ENCODE measurements at regions not wholly inside any gene's neighbourhood (a gene's known extent, or its start where the extent isn't known, plus 50 kb on each side); places are given as distances from the start of the nearest gene placed in this dataset.
"Not testable (repeated sequence)": the region's sequence is repeated elsewhere in the genome, so short reads cannot be mapped to it uniquely, and the experiment has no call there.

DNA sequence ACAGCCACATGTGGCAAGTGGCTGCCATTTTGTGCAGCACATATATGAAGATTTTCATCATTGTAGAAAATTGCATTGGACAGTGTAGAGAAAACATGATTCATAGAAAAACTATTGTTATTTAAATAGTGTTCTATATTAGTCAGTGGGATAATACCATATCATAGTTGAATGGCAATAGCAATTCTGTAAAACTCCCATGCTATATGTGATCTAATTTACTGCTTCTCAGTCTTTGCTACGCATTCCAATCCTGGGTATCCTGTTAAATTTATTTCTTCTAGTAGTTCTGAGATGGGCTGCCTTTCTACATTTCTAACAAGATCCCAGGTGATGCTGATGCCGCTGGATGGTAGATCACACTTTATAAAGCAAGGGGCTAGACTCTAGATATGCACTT lies 117.5 kb upstream of the FBXO28 start:
- H3K27me3 ChIP-seq (replicated peaks; ENCODE audit: insufficient read depth, low read depth, low read length, poor library complexity); H3K27ac ChIP-seq (ENCODE audit: low read depth, low read length, poor library complexity, severe bottlenecking); DNase-seq (ENCODE audit: low spot score); H3K9me3 ChIP-seq (ENCODE audit: low read depth, low read length, poor library complexity, severe bottlenecking); CTCF ChIA-PET; H3K4me1 ChIP-seq (ENCODE audit: insufficient read depth, low read length, poor library complexity, severe bottlenecking); BruUV-seq (replicated peaks); H3K36me3 ChIP-seq (ENCODE audit: insufficient read depth, low read length, poor library complexity, severe bottlenecking); H3K4me3 ChIP-seq (ENCODE audit: low read depth, low read length, poor library complexity, severe bottlenecking); POLR2A ChIA-PET (ENCODE audit: low non-redundant PET): not testable (repeated sequence)
- intact Hi-C loops (cut with micrococcal nuclease; ENCODE audit: unreplicated experiment): loop anchor here (10.0 kb wide), 1 partner anchor 108 kb away; no protein-coding TSS in a partner anchor

DNA sequence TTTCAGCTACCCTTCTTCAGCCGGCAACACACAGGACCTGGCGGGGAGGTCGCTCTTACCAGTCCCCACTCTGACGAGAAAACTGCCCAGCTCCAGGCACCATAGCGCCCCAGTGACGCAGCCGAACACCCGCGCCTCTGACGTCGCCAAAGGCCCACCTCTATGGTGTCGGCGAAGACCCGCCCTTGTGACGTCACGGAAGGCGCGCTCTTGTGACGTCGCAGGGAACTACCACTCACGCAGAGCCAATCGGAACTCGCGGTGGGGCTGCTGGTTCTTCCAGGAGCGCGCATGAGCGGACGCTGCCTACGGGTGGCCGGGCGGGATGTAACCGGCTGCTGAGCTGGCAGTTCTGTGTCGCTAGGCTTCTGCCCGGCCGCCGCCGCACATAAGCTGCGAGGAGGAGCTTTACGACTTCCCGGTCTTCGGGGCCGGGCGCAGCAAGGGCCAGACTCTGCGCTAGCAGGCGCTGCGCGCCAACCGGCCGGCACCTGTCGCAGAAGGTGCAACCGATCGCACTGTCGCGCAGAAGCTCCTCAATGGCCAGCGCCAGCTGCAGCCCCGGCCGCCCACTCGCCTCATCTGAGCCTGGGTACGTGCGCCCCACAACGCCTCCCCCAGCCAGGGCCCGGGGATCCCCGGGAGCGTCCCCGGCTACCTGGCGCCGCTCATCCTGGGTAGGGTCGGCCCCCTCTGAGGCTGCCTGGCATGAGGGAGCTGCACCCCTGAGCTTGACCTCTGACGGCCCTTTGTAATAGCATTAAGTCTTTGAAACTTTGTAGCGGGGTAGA lies 121.3 kb upstream of the FBXO28 start:
- POLR2A ChIA-PET (ENCODE audit: low non-redundant PET); H3K9me3 ChIP-seq (ENCODE audit: low read depth, low read length, poor library complexity, severe bottlenecking); H3K36me3 ChIP-seq (ENCODE audit: insufficient read depth, low read length, poor library complexity, severe bottlenecking); H3K4me1 ChIP-seq (ENCODE audit: insufficient read depth, low read length, poor library complexity, severe bottlenecking); H3K27me3 ChIP-seq (replicated peaks; ENCODE audit: insufficient read depth, low read depth, low read length, poor library complexity); CTCF ChIA-PET: not testable (repeated sequence)
- DNase-seq (ENCODE audit: low spot score): peak; percentile 99
- TSS peak; percentile 42 for BruUV-seq (replicated peaks)
- Histone ChIP-seq H3K4me3 (ENCODE audit: low read depth, low read length, poor library complexity, severe bottlenecking) (peak overlapping the region; percentile 60), H3K27ac (ENCODE audit: low read depth, low read length, poor library complexity, severe bottlenecking) (peak overlapping the region; percentile 89)
- intact Hi-C loops (cut with micrococcal nuclease; ENCODE audit: unreplicated experiment): loop anchor here (10.0 kb wide), 1 partner anchor 112 kb away; no protein-coding TSS in a partner anchor

DNA sequence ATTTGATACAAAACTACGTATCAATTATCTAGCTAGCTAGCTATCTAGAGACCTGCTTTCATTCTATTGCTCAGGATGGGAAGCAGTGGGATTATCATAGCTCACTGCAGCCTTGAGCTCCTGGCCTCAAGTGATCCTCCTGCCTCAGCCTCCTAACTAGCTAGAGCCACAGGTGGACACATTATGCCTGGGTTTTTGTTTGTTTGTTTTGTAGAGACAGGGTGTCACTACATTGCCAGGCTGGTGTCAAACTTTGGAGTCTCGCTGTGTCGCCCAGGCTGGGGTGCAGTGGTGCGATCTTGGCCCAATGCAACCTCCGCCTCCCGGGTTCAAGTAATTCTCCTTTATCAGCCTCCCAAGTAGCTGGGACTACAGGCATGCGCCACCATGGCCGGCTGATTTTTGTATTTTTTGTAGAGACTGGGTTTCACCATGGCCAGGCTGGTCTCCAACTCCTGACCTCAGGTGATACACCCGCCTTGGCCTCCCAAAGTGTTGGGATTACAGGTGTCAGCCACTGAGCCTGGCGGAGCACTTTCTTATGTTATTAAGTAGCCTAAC lies 122.5 kb upstream of the FBXO28 start:
- DNase-seq (ENCODE audit: low spot score); H3K4me3 ChIP-seq (ENCODE audit: low read depth, low read length, poor library complexity, severe bottlenecking); H3K27ac ChIP-seq (ENCODE audit: low read depth, low read length, poor library complexity, severe bottlenecking); H3K9me3 ChIP-seq (ENCODE audit: low read depth, low read length, poor library complexity, severe bottlenecking); H3K36me3 ChIP-seq (ENCODE audit: insufficient read depth, low read length, poor library complexity, severe bottlenecking); H3K4me1 ChIP-seq (ENCODE audit: insufficient read depth, low read length, poor library complexity, severe bottlenecking); BruUV-seq (replicated peaks); H3K27me3 ChIP-seq (replicated peaks; ENCODE audit: insufficient read depth, low read depth, low read length, poor library complexity); CTCF ChIA-PET; POLR2A ChIA-PET (ENCODE audit: low non-redundant PET): not testable (repeated sequence)
- intact Hi-C loops (cut with micrococcal nuclease; ENCODE audit: unreplicated experiment): loop anchor here (10.0 kb wide), 1 partner anchor 113 kb away; no protein-coding TSS in a partner anchor

DNA sequence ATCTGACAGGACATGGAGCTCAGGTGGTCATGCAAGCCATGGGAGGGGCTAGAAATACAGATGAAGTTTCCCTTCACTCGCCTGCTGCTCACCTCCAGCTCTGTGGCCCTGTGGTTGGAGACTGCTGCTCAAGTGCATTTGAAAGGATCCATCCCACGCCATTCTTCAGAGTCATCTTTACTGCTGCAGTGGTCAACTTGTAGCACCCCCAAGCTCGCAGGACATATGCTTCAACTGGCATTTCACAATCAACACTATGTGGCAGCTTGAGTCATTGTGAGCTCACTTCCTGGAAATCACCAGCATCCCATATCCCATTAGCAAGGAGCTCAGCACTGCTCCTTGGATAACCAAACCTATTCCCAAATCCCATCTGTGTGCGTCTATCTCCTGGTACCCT lies 116.2 kb upstream of the TP53BP2 start:
- CTCF ChIA-PET; H3K9me3 ChIP-seq (ENCODE audit: low read depth, low read length, poor library complexity, severe bottlenecking); BruUV-seq (replicated peaks); DNase-seq (ENCODE audit: low spot score); H3K4me3 ChIP-seq (ENCODE audit: low read depth, low read length, poor library complexity, severe bottlenecking); H3K27ac ChIP-seq (ENCODE audit: low read depth, low read length, poor library complexity, severe bottlenecking); H3K36me3 ChIP-seq (ENCODE audit: insufficient read depth, low read length, poor library complexity, severe bottlenecking); H3K27me3 ChIP-seq (replicated peaks; ENCODE audit: insufficient read depth, low read depth, low read length, poor library complexity); POLR2A ChIA-PET (ENCODE audit: low non-redundant PET); H3K4me1 ChIP-seq (ENCODE audit: insufficient read depth, low read length, poor library complexity, severe bottlenecking); intact Hi-C loops (cut with micrococcal nuclease; ENCODE audit: unreplicated experiment): not testable (repeated sequence)

DNA sequence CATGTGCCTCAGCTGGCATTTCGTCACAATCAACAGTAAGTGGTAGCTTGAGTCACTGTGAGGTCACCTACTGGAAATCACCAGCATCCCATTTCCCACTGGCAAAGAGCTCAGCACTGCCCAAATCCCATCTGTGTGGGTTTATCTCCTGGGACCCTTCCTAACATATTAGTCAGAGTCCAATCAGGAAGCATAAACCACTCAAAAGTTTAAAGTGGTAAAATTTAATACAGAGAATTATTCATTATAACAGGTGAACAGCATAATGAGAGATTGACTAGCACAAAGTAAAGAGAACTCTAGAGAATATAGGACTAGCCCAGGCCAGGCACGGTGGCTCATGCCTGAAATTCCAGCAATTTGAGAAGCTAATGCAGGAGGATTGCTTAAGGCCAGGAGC lies 107.1 kb upstream of the TP53BP2 start:
- H3K4me1 ChIP-seq (ENCODE audit: insufficient read depth, low read length, poor library complexity, severe bottlenecking); H3K27me3 ChIP-seq (replicated peaks; ENCODE audit: insufficient read depth, low read depth, low read length, poor library complexity); H3K27ac ChIP-seq (ENCODE audit: low read depth, low read length, poor library complexity, severe bottlenecking); H3K36me3 ChIP-seq (ENCODE audit: insufficient read depth, low read length, poor library complexity, severe bottlenecking); POLR2A ChIA-PET (ENCODE audit: low non-redundant PET); BruUV-seq (replicated peaks); H3K9me3 ChIP-seq (ENCODE audit: low read depth, low read length, poor library complexity, severe bottlenecking); intact Hi-C loops (cut with micrococcal nuclease; ENCODE audit: unreplicated experiment); CTCF ChIA-PET; DNase-seq (ENCODE audit: low spot score); H3K4me3 ChIP-seq (ENCODE audit: low read depth, low read length, poor library complexity, severe bottlenecking): not testable (repeated sequence)

DNA sequence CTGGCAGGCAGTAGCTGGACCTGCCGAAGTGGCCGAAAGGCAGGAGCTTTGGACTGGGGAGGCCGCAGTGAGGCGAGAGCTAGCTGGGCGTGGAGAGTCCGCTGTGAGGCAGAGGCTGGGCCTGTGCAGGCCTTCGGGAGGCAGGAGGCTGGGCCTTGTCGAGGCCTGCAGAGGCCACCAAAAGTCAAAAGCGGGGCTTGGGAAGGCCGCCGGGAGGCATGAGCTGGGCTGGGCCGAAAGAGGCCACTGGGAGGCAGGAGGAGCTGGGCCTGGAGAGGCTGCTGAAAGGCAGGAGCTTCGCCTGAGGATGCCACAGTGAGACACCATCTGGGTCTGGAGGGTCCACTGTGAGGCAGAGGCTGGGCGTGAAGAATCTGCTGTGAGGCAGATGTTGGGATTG lies 105.8 kb upstream of the TP53BP2 start:
- H3K27me3 ChIP-seq (replicated peaks; ENCODE audit: insufficient read depth, low read depth, low read length, poor library complexity); H3K27ac ChIP-seq (ENCODE audit: low read depth, low read length, poor library complexity, severe bottlenecking); DNase-seq (ENCODE audit: low spot score); H3K4me1 ChIP-seq (ENCODE audit: insufficient read depth, low read length, poor library complexity, severe bottlenecking); H3K4me3 ChIP-seq (ENCODE audit: low read depth, low read length, poor library complexity, severe bottlenecking); CTCF ChIA-PET; POLR2A ChIA-PET (ENCODE audit: low non-redundant PET); intact Hi-C loops (cut with micrococcal nuclease; ENCODE audit: unreplicated experiment); H3K9me3 ChIP-seq (ENCODE audit: low read depth, low read length, poor library complexity, severe bottlenecking); H3K36me3 ChIP-seq (ENCODE audit: insufficient read depth, low read length, poor library complexity, severe bottlenecking); BruUV-seq (replicated peaks): not testable (repeated sequence)

DNA sequence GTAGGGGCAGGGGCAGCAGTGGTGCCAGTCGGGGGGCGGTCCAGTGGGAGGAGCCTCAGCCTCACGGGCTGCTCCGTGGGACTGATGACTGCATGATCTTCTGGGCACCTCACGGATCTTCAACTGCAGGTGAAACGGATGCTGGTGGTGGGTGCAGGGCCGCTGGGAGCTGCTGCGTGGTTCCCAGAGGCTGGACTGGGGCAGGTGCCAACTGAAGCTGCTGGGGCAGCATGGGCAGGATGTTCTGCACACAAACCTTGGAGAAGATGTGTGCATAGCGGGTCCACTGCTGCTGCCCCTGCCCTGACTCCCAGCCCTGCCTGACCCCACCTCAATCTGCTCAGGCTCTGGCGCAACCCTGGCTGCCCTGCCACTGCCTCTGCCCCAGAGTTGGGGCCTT lies 104.2 kb upstream of the TP53BP2 start:
- H3K27me3 ChIP-seq (replicated peaks; ENCODE audit: insufficient read depth, low read depth, low read length, poor library complexity); POLR2A ChIA-PET (ENCODE audit: low non-redundant PET); CTCF ChIA-PET; H3K4me1 ChIP-seq (ENCODE audit: insufficient read depth, low read length, poor library complexity, severe bottlenecking); BruUV-seq (replicated peaks); H3K9me3 ChIP-seq (ENCODE audit: low read depth, low read length, poor library complexity, severe bottlenecking); H3K27ac ChIP-seq (ENCODE audit: low read depth, low read length, poor library complexity, severe bottlenecking); H3K36me3 ChIP-seq (ENCODE audit: insufficient read depth, low read length, poor library complexity, severe bottlenecking); H3K4me3 ChIP-seq (ENCODE audit: low read depth, low read length, poor library complexity, severe bottlenecking); intact Hi-C loops (cut with micrococcal nuclease; ENCODE audit: unreplicated experiment); DNase-seq (ENCODE audit: low spot score): not testable (repeated sequence)

DNA sequence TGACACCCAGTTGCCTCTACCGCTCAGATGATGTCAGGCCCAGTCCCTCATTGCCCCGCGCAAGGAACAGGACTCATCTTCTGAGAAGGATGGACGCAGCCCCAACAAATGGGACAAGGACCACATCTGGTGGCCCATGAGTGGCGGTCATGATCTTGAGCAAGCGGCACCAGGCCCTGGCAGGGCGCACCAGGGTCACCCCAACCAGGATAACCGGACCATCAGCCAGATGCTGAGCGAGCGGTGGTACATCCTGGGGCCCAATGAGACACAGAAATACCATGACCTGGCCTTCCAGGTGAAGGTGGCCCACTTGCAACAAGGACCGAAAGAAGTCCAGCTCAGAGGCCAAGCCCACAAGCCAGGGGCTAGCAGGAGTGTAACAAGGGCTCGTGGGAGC lies 102.3 kb upstream of the TP53BP2 start:
- H3K27me3 ChIP-seq (replicated peaks; ENCODE audit: insufficient read depth, low read depth, low read length, poor library complexity); BruUV-seq (replicated peaks); H3K27ac ChIP-seq (ENCODE audit: low read depth, low read length, poor library complexity, severe bottlenecking); H3K36me3 ChIP-seq (ENCODE audit: insufficient read depth, low read length, poor library complexity, severe bottlenecking); H3K4me3 ChIP-seq (ENCODE audit: low read depth, low read length, poor library complexity, severe bottlenecking); H3K4me1 ChIP-seq (ENCODE audit: insufficient read depth, low read length, poor library complexity, severe bottlenecking); H3K9me3 ChIP-seq (ENCODE audit: low read depth, low read length, poor library complexity, severe bottlenecking); DNase-seq (ENCODE audit: low spot score); CTCF ChIA-PET; POLR2A ChIA-PET (ENCODE audit: low non-redundant PET); intact Hi-C loops (cut with micrococcal nuclease; ENCODE audit: unreplicated experiment): not testable (repeated sequence)
